Fibroblast of lung (primary cell): ENCODE measurements at regions not wholly inside any gene's neighbourhood (a gene's known extent, or its start where the extent isn't known, plus 50 kb on each side); places are given as distances from the start of the nearest gene placed in this dataset.
A peak's percentile ranks its signal among the peaks of the same experiment; 100 is the strongest.

Experiments used
- DNase-seq, 2 donors: peaks; one replicate each; pipeline versions ENCODE4 v3.0.0 to v3.0.0-alpha.2; 2010; ENCODE audit warnings: low read depth in 2 of 2
- H2AFZ ChIP-seq: 2 replicates; pipeline ENCODE4 v1.5.1; 2012; ENCODE audit warnings: low read length, control low read depth, inconsistent platforms
- H3K27ac ChIP-seq: 2 replicates; pipeline ENCODE4 v1.5.1; 2011; ENCODE audit warnings: low read length, control low read depth; ENCODE audit not compliant: insufficient read depth
- H3K27me3 ChIP-seq: 2 replicates; pipeline ENCODE4 v1.5.1; 2011; ENCODE audit warnings: mild to moderate bottlenecking, low read length; ENCODE audit not compliant: control insufficient read depth, insufficient read depth
- H3K36me3 ChIP-seq: 2 replicates; pipeline ENCODE4 v1.5.1; 2011; ENCODE audit warnings: low read length; ENCODE audit not compliant: control insufficient read depth, insufficient read depth
- H3K4me1 ChIP-seq: 2 replicates; pipeline ENCODE4 v1.5.1; 2011; ENCODE audit warnings: low read length; ENCODE audit not compliant: control insufficient read depth, insufficient read depth; ENCODE audit errors: extremely low read depth
- H3K4me2 ChIP-seq: 2 replicates; pipeline ENCODE4 v1.5.1; 2011; ENCODE audit warnings: low read length, control low read depth; ENCODE audit not compliant: insufficient read depth; ENCODE audit errors: extremely low read depth
- H3K4me3 ChIP-seq, 4 experiments: fragments of 200-600 bp in 1 of 4; sonication (generic) in 1 of 4; replicated peaks in 1 of 4; 2 replicates each; pipeline ENCODE4 v1.5.1; 2011 to 2016; ENCODE audit warnings: low read length in 4 of 4, low read depth in 3 of 4, mild to moderate bottlenecking in 3 of 4, control low read depth in 2 of 4, inconsistent platforms in 1 of 4, mixed read lengths in 1 of 4; ENCODE audit not compliant: insufficient read depth in 1 of 4; ENCODE audit errors: control extremely low read depth in 1 of 4
- H3K79me2 ChIP-seq: 2 replicates; pipeline ENCODE4 v1.5.1; 2012; ENCODE audit warnings: mild to moderate bottlenecking, low read length, inconsistent platforms; ENCODE audit not compliant: control insufficient read depth, insufficient read depth
- H3K9ac ChIP-seq: 2 replicates; pipeline ENCODE4 v1.5.1; 2011; ENCODE audit warnings: mild to moderate bottlenecking, low read length, control low read depth; ENCODE audit not compliant: insufficient read depth
- H3K9me3 ChIP-seq: 2 replicates; pipeline ENCODE4 v1.5.1; 2012; ENCODE audit warnings: low read depth, low read length; ENCODE audit not compliant: control insufficient read depth, insufficient read depth
- H4K20me1 ChIP-seq: 2 replicates; pipeline ENCODE4 v1.5.1; 2011; ENCODE audit warnings: low read length; ENCODE audit not compliant: control insufficient read depth, insufficient read depth; ENCODE audit errors: extremely low read depth
- CTCF ChIP-seq, 2 donors: IDR thresholded peaks in 1 of 2; conservative IDR thresholded peaks in 1 of 2; 1 replicate in 1 of 2; 2 replicates in 1 of 2; pipeline ENCODE4 v1.5.1; 2011 to 2012; ENCODE audit warnings: low read length in 2 of 2, control low read depth in 1 of 2, inconsistent platforms in 1 of 2, low read depth in 1 of 2, mild to moderate bottlenecking in 1 of 2
- EZH2 ChIP-seq: IDR thresholded peaks from 2 replicates; pipeline ENCODE4 v1.5.1; 2012; ENCODE audit warnings: low read length, control low read depth, mild to moderate bottlenecking; ENCODE audit errors: missing control alignments

- Histone ChIP-seq H3K9me3 (peaks cover 3% of the 10 kb centered on the region), H3K9ac (no peak overlapping the region), H3K4me3 (no peak overlapping the region)
Observed at GRCh38 chr6:164011321-164011720, 596.8 kb downstream of the QKI start.

GRCh38 chr6:164010441-164011103 is 596.1 kb downstream of the QKI start:
- H2AFZ ChIP-seq = no peak overlapping the region
- no peak overlapping the region for H3K27ac ChIP-seq
- H3K9me3 ChIP-seq = no peaks in the 10 kb centered on the region
- H3K36me3 ChIP-seq = no peaks in the 10 kb centered on the region
- H3K9ac ChIP-seq = no peak overlapping the region
- no peaks in the 10 kb centered on the region for H3K27me3 ChIP-seq
- DNase-seq = peak in 1 of 2 donors; percentile 41
- no peak overlapping the region for H3K4me3 ChIP-seq
- TF ChIP-seq CTCF (conservative IDR thresholded peaks at IDR 0.05 in 1 of 2, IDR thresholded peaks at IDR 0.05 in 1 of 2; ENCODE audit: low read depth in 1 of 2, low read length in 2 of 2) (no peak), EZH2 (no peak)
- no peak overlapping the region for H3K4me2 ChIP-seq
- no peaks in the 10 kb centered on the region for H3K79me2 ChIP-seq
- H4K20me1 ChIP-seq = no peaks in the 10 kb centered on the region
- H3K4me1 ChIP-seq = no peaks in the 10 kb centered on the region

More at GRCh38 chr6:164011321-164011720, 596.8 kb downstream of the QKI start:
- no peaks in the 10 kb centered on the region for H3K4me1 ChIP-seq
- H3K4me2 ChIP-seq = no peak overlapping the region
- TF ChIP-seq CTCF (conservative IDR thresholded peaks at IDR 0.05 in 1 of 2, IDR thresholded peaks at IDR 0.05 in 1 of 2; ENCODE audit: low read depth in 1 of 2, low read length in 2 of 2) = no peak
- no peaks in the 10 kb centered on the region for H3K27me3 ChIP-seq
- H3K79me2 ChIP-seq = no peaks in the 10 kb centered on the region
- no peaks in the 10 kb centered on the region for H4K20me1 ChIP-seq
- no peak overlapping the region for H3K27ac ChIP-seq
- no peaks in the 10 kb centered on the region for H3K36me3 ChIP-seq
- H2AFZ ChIP-seq = no peak overlapping the region
- no peak for DNase-seq

- Histone ChIP-seq H3K4me1 (no peaks in the 10 kb centered on the region), H3K36me3 (no peaks in the 10 kb centered on the region), H3K9ac (no peak overlapping the region), H3K27ac (no peak overlapping the region), H2AFZ (no peak overlapping the region), H3K4me3 (no peak overlapping the region), H3K9me3 (no peaks in the 10 kb centered on the region), H3K79me2 (no peaks in the 10 kb centered on the region), H3K4me2 (no peak overlapping the region), H4K20me1 (no peaks in the 10 kb centered on the region), H3K27me3 (no peaks in the 10 kb centered on the region)
- DNase-seq = no peak
- TF ChIP-seq CTCF (conservative IDR thresholded peaks at IDR 0.05 in 1 of 2, IDR thresholded peaks at IDR 0.05 in 1 of 2; ENCODE audit: low read depth in 1 of 2, low read length in 2 of 2) (no peak), EZH2 (no peak)
Observed at GRCh38 chr6:164008902-164009301, 594.4 kb downstream of the QKI start.
